Esophagus muscularis mucosa (tissue), 3 donors: ENCODE measurements at regions not wholly inside any gene's neighbourhood (a gene's known extent, or its start where the extent isn't known, plus 50 kb on each side); places are given as distances from the start of the nearest gene placed in this dataset.

Experiments used
- CTCF ChIP-seq, 3 experiments: fragments of 200-600 bp in 2 of 3; fragments of 450-650 bp in 1 of 3; sonication (generic) in 2 of 3; IDR thresholded peaks; one replicate each; pipeline ENCODE4 v1.5.1; 2017 to 2019; ENCODE audit warnings: antibody characterized with exemption in 3 of 3, mild to moderate bottlenecking in 2 of 3, moderate library complexity in 1 of 3
- POLR2A ChIP-seq: fragments of 450-650 bp; IDR thresholded peaks from one replicate; pipeline ENCODE4 v1.6.1; 2017; ENCODE audit warnings: antibody characterized with exemption, moderate library complexity, mild to moderate bottlenecking, low read depth

GRCh38 chr3:16770792-16771191, 114.0 kb upstream of the PLCL2 start:
- TF ChIP-seq CTCF (IDR thresholded peaks at IDR 0.05) = no peak
- no peak for TF ChIP-seq POLR2A
